Activated T-helper 2 cell treated with anti-CD3 and anti-CD28 coated beads, Interferon-gamma antibody, Interleukin-2, Interleukin-4, amounts not matched to agents 10 μg/mL and 5 μg/mL and 100 μg/mL, durations not matched to agents 14 hours and 24 hours and 36 hours (primary cell): ENCODE measurements at regions not wholly inside any gene's neighbourhood (a gene's known extent, or its start where the extent isn't known, plus 50 kb on each side); places are given as distances from the start of the nearest gene placed in this dataset.

Experiments
- DNase-seq: peaks from one replicate; pipeline ENCODE4 v3.0.0; 2021; ENCODE audit warnings: low spot score
- H3K27ac Mint-ChIP-seq: one replicate; pipeline ENCODE4 v1.8.0; 2021; ENCODE audit warnings: mixed read lengths
- H3K27me3 Mint-ChIP-seq: one replicate; pipeline ENCODE4 v1.8.0; 2021; ENCODE audit warnings: low read depth, mixed read lengths
- H3K36me3 Mint-ChIP-seq: one replicate; pipeline ENCODE4 v1.8.0; 2021; ENCODE audit warnings: low read depth, mixed read lengths
- H3K4me1 Mint-ChIP-seq: one replicate; pipeline ENCODE4 v1.8.0; 2021; ENCODE audit warnings: low read depth, mixed read lengths
- H3K4me3 Mint-ChIP-seq: one replicate; pipeline ENCODE4 v1.8.0; 2021; ENCODE audit warnings: low read depth, mild to moderate bottlenecking, moderate library complexity, mixed read lengths
- H3K9me3 Mint-ChIP-seq: one replicate; pipeline ENCODE4 v1.8.0; 2021; ENCODE audit warnings: mixed read lengths
- intact Hi-C: fragments of 100-400 bp; cut with micrococcal nuclease; formaldehyde crosslinking; loops from one replicate; pipeline ENCODE4 v1.15.1; 2023

- H3K36me3 Mint-ChIP-seq = no peaks in the 10 kb centered on the region
- H3K4me1 Mint-ChIP-seq = peaks cover 39% of the 10 kb centered on the region
- H3K27ac Mint-ChIP-seq = no peak overlapping the region
- DNase-seq = no peak
- no peaks in the 10 kb centered on the region for H3K27me3 Mint-ChIP-seq
- H3K9me3 Mint-ChIP-seq = no peaks in the 10 kb centered on the region
- intact Hi-C loops = loop anchor here (5.0 kb wide), 1 partner anchor 98 kb away; no protein-coding TSS in a partner anchor
- H3K4me3 Mint-ChIP-seq = no peak overlapping the region
Measured at GRCh38 chr16:85984947-85985451, 86.0 kb downstream of the IRF8 start.

GRCh38 chr16:85986931-85987749, 88.2 kb downstream of the IRF8 start:
- no peak for DNase-seq
- Mint-ChIP-seq H3K27ac (peak overlapping the region; percentile 0), H3K4me1 (peaks cover 48% of the 10 kb centered on the region), H3K36me3 (no peaks in the 10 kb centered on the region), H3K27me3 (no peaks in the 10 kb centered on the region), H3K4me3 (no peak overlapping the region), H3K9me3 (no peaks in the 10 kb centered on the region)
- intact Hi-C loops = loop anchor here (1.0 to 5.0 kb wide), 2 partner anchors 100 to 166 kb away; no protein-coding TSS in a partner anchor

GRCh38 chr16:85987750-85988078, 88.8 kb downstream of the IRF8 start:
- H3K4me1 Mint-ChIP-seq = peaks cover 48% of the 10 kb centered on the region
- H3K36me3 Mint-ChIP-seq = no peaks in the 10 kb centered on the region
- no peak overlapping the region for H3K4me3 Mint-ChIP-seq
- intact Hi-C loops = loop anchor here (1.0 to 5.0 kb wide), 3 partner anchors 29 to 166 kb away; no protein-coding TSS in a partner anchor
- no peak for DNase-seq
- H3K27me3 Mint-ChIP-seq = no peaks in the 10 kb centered on the region
- H3K27ac Mint-ChIP-seq = peak overlapping the region; percentile 60
- H3K9me3 Mint-ChIP-seq = no peaks in the 10 kb centered on the region

DNA sequence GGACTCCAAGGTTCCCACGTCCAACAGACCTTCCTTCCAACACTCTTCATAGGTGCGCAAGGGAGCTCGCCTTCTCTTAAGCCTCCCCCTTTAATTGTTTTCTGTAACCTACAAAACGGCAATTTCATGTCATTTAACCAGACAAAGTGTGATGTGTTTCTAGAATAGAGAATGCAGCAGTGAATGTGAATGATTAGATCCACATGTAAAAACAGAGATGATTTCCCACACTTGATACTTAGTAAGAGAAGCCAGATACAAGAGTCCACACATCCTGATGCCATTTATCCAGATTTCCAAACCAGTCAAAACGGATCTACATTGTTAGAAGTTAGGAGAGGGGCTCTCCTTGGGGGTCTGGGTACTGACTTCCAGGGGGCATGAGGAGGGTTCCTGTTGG, 89.3 kb downstream of the IRF8 start:
- no peaks in the 10 kb centered on the region for H3K27me3 Mint-ChIP-seq

GRCh38 chr16:85988723-85989313, 89.9 kb downstream of the IRF8 start:
- Mint-ChIP-seq H3K27me3 (no peaks in the 10 kb centered on the region), H3K27ac (peak overlapping the region; percentile 77), H3K36me3 (no peaks in the 10 kb centered on the region), H3K4me1 (peaks cover 50% of the 10 kb centered on the region), H3K4me3 (peak overlapping the region; percentile 48), H3K9me3 (no peaks in the 10 kb centered on the region)
- intact Hi-C loops = loop anchor here (2.0 to 5.0 kb wide), 2 partner anchors 28 to 102 kb away; no protein-coding TSS in a partner anchor
- no peak for DNase-seq

More for the DNA sequence above, 89.3 kb downstream of the IRF8 start:
- no peak for DNase-seq
- H3K9me3 Mint-ChIP-seq = no peaks in the 10 kb centered on the region
- no peak overlapping the region for H3K4me3 Mint-ChIP-seq
- peak overlapping the region; percentile 60 for H3K27ac Mint-ChIP-seq
- H3K36me3 Mint-ChIP-seq = no peaks in the 10 kb centered on the region
- peaks cover 50% of the 10 kb centered on the region for H3K4me1 Mint-ChIP-seq
- intact Hi-C loops = loop anchor here (2.0 to 5.0 kb wide), 2 partner anchors 28 to 101 kb away; no protein-coding TSS in a partner anchor

DNA sequence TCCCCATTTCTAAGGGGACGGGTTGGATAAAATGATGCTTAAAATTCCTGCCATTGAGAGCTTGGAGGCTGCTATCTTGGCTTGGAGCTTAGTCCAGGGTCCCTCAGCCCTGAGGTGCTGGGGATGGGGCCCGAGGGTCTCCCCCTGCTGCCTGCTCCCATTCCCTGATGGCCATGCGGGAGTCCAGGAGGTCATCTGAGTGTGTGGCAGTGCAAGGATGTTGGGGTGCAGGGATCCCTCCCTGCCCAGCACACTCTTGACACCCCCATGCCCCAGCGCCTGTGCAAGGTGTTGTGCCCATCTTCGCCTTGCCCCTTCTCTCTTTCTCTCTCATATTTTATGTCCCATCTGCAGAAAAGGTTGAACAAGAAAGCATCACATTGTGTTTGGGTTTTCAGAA, 90.4 kb downstream of the IRF8 start:
- no peaks in the 10 kb centered on the region for H3K9me3 Mint-ChIP-seq
- H3K27me3 Mint-ChIP-seq = no peaks in the 10 kb centered on the region
- peak overlapping the region; percentile 76 for H3K27ac Mint-ChIP-seq
- DNase-seq = no peak
- H3K4me1 Mint-ChIP-seq = peaks cover 50% of the 10 kb centered on the region
- H3K36me3 Mint-ChIP-seq = no peaks in the 10 kb centered on the region
- H3K4me3 Mint-ChIP-seq = no peak overlapping the region
- intact Hi-C loops = loop anchor here (2.0 to 5.0 kb wide), 2 partner anchors 27 to 102 kb away; no protein-coding TSS in a partner anchor

- DNase-seq = no peak
- peak overlapping the region; percentile 76 for H3K27ac Mint-ChIP-seq
- intact Hi-C loops = loop anchor here (1.0 to 5.0 kb wide), 6 partner anchors 9 to 119 kb away; no protein-coding TSS in a partner anchor
- H3K36me3 Mint-ChIP-seq = no peaks in the 10 kb centered on the region
- H3K9me3 Mint-ChIP-seq = no peaks in the 10 kb centered on the region
- H3K4me3 Mint-ChIP-seq = no peak overlapping the region
- peaks cover 52% of the 10 kb centered on the region for H3K4me1 Mint-ChIP-seq
- H3K27me3 Mint-ChIP-seq = no peaks in the 10 kb centered on the region
Measured at GRCh38 chr16:85989863-85990643, 91.1 kb downstream of the IRF8 start.

DNA sequence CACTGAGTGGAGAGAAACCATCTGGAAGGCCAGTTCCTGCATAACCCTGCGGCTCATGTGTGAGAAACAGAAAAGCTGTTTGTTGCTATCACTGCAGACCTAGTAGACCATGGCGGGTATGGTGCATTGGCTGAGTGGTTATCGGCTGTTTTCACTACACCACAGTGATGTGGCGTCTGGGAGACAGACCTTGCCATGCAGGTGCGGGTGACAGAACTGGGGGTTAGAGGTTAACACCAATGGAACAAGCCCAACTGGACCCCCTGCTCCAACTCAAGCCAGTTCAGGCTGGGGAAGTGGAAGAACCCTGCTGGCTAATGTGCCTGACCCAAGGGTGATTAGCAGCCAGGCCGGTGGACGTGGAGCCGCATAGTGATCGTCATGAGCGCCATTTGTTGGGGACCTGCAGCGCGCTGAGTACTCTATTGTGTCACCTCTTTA, 91.9 kb downstream of the IRF8 start:
- H3K36me3 Mint-ChIP-seq = no peaks in the 10 kb centered on the region
- intact Hi-C loops = loop anchor here (1.0 to 2.0 kb wide), 4 partner anchors 8 to 120 kb away; no protein-coding TSS in a partner anchor
- no peaks in the 10 kb centered on the region for H3K27me3 Mint-ChIP-seq
- no peak overlapping the region for H3K27ac Mint-ChIP-seq
- no peak for DNase-seq
- H3K4me3 Mint-ChIP-seq = no peak overlapping the region
- peaks cover 52% of the 10 kb centered on the region for H3K4me1 Mint-ChIP-seq
- no peaks in the 10 kb centered on the region for H3K9me3 Mint-ChIP-seq

DNA sequence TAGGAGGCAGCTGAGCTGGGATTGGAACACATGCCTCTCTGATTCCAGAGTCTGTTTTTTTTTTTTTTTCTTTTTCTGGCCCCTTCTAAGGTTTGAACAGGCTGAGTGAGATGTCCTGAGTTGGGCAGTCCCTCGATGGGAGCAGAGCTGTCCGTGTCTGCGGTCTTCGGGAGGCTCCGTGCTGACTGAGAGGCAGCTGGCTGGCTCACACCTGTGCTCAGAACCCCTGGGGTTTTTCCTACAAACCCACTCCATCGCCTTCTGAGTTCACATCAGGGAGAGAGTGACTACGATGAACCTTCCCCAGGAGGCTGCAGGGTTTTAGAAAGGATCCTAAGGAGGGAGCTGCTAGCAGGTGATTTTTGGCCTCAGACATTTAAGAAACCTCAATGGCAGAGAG, 92.5 kb downstream of the IRF8 start:
- H3K36me3 Mint-ChIP-seq = no peaks in the 10 kb centered on the region
- H3K27ac Mint-ChIP-seq = no peak overlapping the region

DNA sequence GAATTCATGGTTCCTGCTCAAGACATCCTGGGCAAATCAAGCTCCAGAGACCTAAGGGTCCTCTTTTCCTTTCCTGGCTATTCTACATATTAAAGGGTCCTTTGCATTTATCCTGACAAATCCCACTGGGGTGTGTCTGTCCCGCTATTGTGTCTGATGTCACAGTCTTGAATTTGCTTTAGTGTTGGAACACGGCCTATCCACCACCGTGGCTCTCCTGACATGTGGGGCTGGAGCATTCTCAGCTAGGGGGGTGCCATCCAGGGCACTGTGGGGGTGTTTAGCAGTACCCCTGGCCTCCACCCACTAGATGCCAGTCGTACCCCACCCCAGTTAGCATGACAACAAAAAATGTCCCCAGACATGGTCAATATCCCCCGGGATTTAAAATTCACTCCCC, 92.9 kb downstream of the IRF8 start:
- no peak overlapping the region for H3K27ac Mint-ChIP-seq
- intact Hi-C loops = loop anchor here (2.0 kb wide), 2 partner anchors 15 to 121 kb away; no protein-coding TSS in a partner anchor
- H3K9me3 Mint-ChIP-seq = no peaks in the 10 kb centered on the region
- H3K4me3 Mint-ChIP-seq = no peak overlapping the region
- H3K27me3 Mint-ChIP-seq = no peaks in the 10 kb centered on the region
- no peaks in the 10 kb centered on the region for H3K36me3 Mint-ChIP-seq
- no peak for DNase-seq
- peaks cover 55% of the 10 kb centered on the region for H3K4me1 Mint-ChIP-seq

More for the DNA sequence above, 92.5 kb downstream of the IRF8 start:
- intact Hi-C loops = loop anchor here (2.0 kb wide), 2 partner anchors 15 to 121 kb away; no protein-coding TSS in a partner anchor
- H3K27me3 Mint-ChIP-seq = no peaks in the 10 kb centered on the region
- DNase-seq = no peak
- H3K9me3 Mint-ChIP-seq = no peaks in the 10 kb centered on the region
- peaks cover 57% of the 10 kb centered on the region for H3K4me1 Mint-ChIP-seq
- H3K4me3 Mint-ChIP-seq = no peak overlapping the region

DNA sequence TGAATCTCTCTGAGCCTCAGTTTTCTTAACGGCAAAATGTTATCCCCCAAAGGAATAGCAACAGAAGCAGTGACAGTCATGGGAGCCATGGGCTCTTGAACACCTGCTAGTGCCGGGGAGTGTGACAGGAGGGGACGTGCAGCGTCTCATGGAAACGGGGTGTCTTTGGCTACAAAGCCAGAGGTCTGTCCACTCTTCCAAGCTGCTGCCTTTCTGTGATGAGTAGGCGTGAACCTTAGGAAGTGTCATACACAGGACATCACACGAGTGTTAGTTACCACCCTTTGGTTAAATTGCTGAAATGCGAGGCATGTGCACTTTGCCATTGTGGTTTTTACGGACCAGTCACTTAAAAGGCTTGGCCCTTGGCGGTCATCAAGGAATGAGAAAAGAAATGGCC, 93.4 kb downstream of the IRF8 start:
- Mint-ChIP-seq H3K4me1 (peaks cover 52% of the 10 kb centered on the region), H3K36me3 (no peaks in the 10 kb centered on the region), H3K4me3 (no peak overlapping the region), H3K27ac (no peak overlapping the region), H3K9me3 (no peaks in the 10 kb centered on the region), H3K27me3 (no peaks in the 10 kb centered on the region)
- DNase-seq = no peak
- intact Hi-C loops = no loop called here

- H3K4me1 Mint-ChIP-seq = peaks cover 51% of the 10 kb centered on the region
- no peak for DNase-seq
- no peaks in the 10 kb centered on the region for H3K36me3 Mint-ChIP-seq
- intact Hi-C loops = no loop called here
- H3K27me3 Mint-ChIP-seq = no peaks in the 10 kb centered on the region
- H3K9me3 Mint-ChIP-seq = no peaks in the 10 kb centered on the region
- no peak overlapping the region for H3K4me3 Mint-ChIP-seq
- H3K27ac Mint-ChIP-seq = no peak overlapping the region
Measured at GRCh38 chr16:85992779-85993178, 93.8 kb downstream of the IRF8 start.
